ENCODE measurements at regions not wholly inside any gene's neighbourhood (a gene's known extent, or its start where the extent isn't known, plus 50 kb on each side); places are given as distances from the start of the nearest gene placed in this dataset.

DNA sequence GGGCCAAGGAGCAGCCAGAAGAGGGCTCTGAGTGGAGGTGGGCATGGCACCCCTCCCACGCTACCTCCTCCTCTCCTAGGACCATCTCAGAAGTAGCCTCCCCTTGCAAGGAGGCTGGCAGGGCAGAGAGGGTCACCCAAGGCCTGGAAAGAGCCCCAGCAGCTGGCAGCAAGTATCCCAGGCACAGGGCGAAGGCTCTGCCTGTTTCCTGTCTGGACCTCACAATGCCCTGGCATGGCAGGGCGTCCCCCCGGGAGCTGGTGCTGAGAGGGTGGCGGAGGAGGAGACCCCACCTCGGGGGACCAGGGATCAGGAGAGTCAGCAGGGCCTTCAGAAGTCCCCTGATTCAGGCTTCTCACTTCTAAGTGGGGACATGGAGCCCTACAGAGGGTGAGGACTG, 66.2 kb upstream of the TAF1B start:
- no peak for DNase-seq (ENCODE audit: insufficient read length, low spot score)
- no peak for TF ChIP-seq CTCF (IDR thresholded peaks at IDR 0.05; ENCODE audit: insufficient read depth, missing control alignments)
- FAIRE-seq, result no peak

GRCh38 chr2:9778012-9778411, 65.3 kb upstream of the TAF1B start:
- no peak for DNase-seq (ENCODE audit: insufficient read length, low spot score)
- FAIRE-seq, result no peak
- TF ChIP-seq CTCF (IDR thresholded peaks at IDR 0.05; ENCODE audit: insufficient read depth, missing control alignments), result peak; percentile 34

DNA sequence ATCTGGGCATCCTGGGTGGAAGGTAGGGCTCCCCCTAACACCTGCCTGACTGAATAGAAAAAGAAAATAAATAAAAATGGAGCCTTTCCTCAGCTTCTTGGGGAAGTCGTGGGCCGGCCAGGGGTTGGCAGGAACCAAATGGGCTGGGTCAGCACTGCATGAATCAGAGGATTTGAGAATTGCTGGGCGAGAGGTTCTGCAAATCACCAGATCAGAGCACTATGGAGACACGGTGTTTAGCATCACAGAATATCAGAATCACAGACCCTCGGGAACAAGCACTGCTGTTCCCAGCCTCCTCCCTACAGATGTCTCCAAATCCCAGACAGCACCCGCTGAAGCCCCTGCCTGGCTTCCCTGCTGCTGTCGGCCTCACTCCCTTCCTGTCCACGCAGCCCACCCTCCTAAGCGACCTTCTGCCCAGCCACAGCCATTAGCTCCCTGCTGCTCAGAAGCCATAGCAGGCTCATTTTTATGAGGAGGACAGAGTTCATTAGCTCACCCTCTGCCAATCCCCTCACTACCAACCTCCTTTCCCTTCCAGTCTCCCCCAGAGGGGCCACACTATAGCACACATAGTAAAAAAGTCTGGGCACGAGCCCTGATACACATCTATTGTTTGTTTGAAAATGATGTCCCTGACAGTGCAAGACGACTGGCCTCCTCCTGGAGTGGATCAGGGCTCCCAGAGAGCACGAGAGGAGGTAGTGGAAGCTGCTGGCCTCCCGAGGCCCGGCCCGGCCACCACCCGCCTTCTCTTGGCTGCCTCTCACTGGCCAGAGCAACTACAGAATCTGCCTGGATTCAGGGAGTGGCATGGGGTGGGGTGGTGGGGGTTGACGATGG, 64.6 kb upstream of the TAF1B start:
- DNase-seq (ENCODE audit: insufficient read length, low spot score) (no peak), FAIRE-seq (no peak)
- no peak for TF ChIP-seq CTCF (IDR thresholded peaks at IDR 0.05; ENCODE audit: insufficient read depth, missing control alignments)

DNA sequence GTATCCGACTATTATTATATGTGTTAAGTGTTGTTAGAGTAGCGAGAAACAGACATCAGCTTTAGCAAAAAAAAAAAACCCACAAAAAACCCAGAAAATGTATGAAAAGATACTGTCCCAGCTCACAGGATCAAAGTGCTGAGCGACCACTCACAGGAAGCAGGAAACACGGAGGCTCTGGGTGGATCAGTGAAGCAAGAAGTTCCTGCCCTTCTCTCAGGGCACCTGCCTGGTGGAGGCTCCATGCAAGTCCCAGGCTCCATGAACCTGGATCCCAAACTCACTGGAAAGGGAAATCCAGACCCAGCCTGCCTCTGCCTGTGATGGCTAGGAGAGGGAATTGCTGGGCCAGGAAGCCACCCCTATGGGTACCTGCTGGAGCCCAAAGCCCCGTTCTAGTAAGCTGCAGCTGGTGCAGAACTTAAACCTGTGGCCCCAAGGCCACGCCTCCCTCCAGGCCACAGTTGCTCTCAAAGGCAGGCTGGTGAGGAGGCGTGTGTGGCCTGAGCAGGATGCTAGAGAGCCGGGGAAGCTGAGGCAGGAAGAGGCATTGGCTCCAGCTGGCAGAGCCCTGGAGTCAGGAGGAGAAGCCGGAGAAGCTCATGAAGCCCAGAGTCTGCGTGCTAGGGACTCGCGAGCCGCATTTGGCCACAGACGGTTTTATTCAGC, 63.5 kb upstream of the TAF1B start:
- TF ChIP-seq CTCF (IDR thresholded peaks at IDR 0.05; ENCODE audit: insufficient read depth, missing control alignments), result no peak
- FAIRE-seq (no peak), DNase-seq (ENCODE audit: insufficient read length, low spot score) (no peak)

DNA sequence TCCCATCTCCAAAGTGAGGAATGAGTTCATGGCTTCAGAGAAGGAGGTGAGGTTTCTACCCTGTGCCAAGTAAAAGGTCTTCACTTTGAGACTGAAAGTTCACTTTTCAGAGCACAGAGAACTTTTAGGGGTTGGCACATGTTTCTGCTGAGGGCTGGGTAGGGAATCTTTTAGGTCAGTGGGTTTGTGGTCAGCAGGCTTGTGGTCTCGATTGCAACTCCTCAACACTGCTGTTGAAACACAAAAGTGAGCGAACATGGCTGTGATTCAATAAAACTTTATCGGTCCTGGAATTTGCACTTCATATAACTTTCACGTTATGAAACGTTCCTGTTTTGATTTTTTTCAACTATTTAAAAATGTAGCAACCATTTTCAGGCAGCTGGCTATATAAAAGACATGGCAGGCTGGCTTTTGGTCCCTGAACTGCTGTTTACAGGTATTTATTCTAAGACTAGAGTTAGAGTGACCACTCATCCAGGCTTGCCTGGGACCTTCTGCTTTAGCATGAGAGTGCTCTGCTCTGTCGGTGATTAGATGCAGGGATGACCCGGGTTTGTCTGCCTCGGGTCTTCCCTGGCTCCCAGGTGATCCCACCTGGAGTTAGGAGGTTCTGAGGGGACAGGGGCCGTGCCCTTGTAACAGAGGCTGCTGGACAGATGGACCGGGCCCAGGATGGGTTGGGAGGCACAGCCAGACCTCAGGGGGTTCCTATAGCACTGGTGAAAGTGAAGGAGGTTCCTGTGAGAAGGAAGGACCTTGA, 62.7 kb upstream of the TAF1B start:
- TF ChIP-seq CTCF (IDR thresholded peaks at IDR 0.05; ENCODE audit: insufficient read depth, missing control alignments), result no peak
- FAIRE-seq (no peak), DNase-seq (ENCODE audit: insufficient read length, low spot score) (no peak)

GRCh38 chr2:9781252-9781651, 62.0 kb upstream of the TAF1B start:
- DNase-seq (ENCODE audit: insufficient read length, low spot score), result no peak
- no peak for TF ChIP-seq CTCF (IDR thresholded peaks at IDR 0.05; ENCODE audit: insufficient read depth, missing control alignments)
- FAIRE-seq, result no peak

Measured in D721Med (cell line).